OCI-LY7 (cell line): ENCODE measurements at regions not wholly inside any gene's neighbourhood (a gene's known extent, or its start where the extent isn't known, plus 50 kb on each side); places are given as distances from the start of the nearest gene placed in this dataset.

Experiments
- BruUV-seq: library from RNA; stranded (reverse); fragments of 400-500 nt; replicated peaks from 2 replicates; lab custom pipeline; 2021; lab: Mats Ljungman, UMichigan
- CTCF ChIA-PET: fragments of 300-600 bp; sonication (Branson Sonifier 250); formaldehyde crosslinking; loops from one replicate; lab custom pipeline; 2022; ENCODE audit warnings: antibody characterized with exemption; ENCODE audit not compliant: unreplicated experiment; lab: Charles Lee
- POLR2A ChIA-PET: fragments of 300-600 bp; sonication (Branson Sonifier 250); formaldehyde crosslinking; loops from one replicate; lab custom pipeline; 2022; ENCODE audit warnings: antibody characterized with exemption; lab: Charles Lee
- DNase-seq: peaks from one replicate; pipeline ENCODE4 v3.0.0-alpha.2; 2015; ENCODE audit warnings: low spot score
- H2AFZ ChIP-seq: fragments of 200-600 bp; sonication (generic), shearing (Covaris generic); 2 replicates; pipeline ENCODE4 v1.6.1; 2014; ENCODE audit warnings: mild to moderate bottlenecking, antibody characterized with exemption, low read length, moderate library complexity
- H3K27ac ChIP-seq: fragments of 200-600 bp; sonication (generic); 2 replicates; pipeline ENCODE4 v1.5.1; 2014; ENCODE audit warnings: mixed run types, low read depth, mild to moderate bottlenecking, moderate library complexity, low read length, inconsistent platforms; ENCODE audit not compliant: poor library complexity, severe bottlenecking
- H3K36me3 ChIP-seq: fragments of 200-600 bp; sonication (generic); 2 replicates; pipeline ENCODE4 v1.6.1; 2014; ENCODE audit warnings: mild to moderate bottlenecking, antibody characterized with exemption, low read length, moderate library complexity, mixed read lengths; ENCODE audit not compliant: insufficient read depth
- H3K4me1 ChIP-seq: fragments of 200-600 bp; sonication (generic); 2 replicates; pipeline ENCODE4 v1.5.1; 2014; ENCODE audit warnings: mild to moderate bottlenecking, low read length; ENCODE audit not compliant: insufficient read depth, poor library complexity, severe bottlenecking
- H3K4me2 ChIP-seq: fragments of 200-600 bp; sonication (generic); 2 replicates; pipeline ENCODE4 v1.6.1; 2014; ENCODE audit warnings: mild to moderate bottlenecking, low read length
- H3K4me3 ChIP-seq: fragments of 200-600 bp; sonication (generic); 2 replicates; pipeline ENCODE4 v1.5.1; 2014; ENCODE audit warnings: mild to moderate bottlenecking, low read depth, low read length; ENCODE audit not compliant: poor library complexity, severe bottlenecking
- H3K79me2 ChIP-seq: fragments of 200-600 bp; sonication (generic); 2 replicates; pipeline ENCODE4 v1.6.1; 2016; ENCODE audit warnings: low read depth, mild to moderate bottlenecking, low read length, moderate library complexity, mixed read lengths; ENCODE audit not compliant: insufficient read depth
- H3K9me2 ChIP-seq: fragments of 200-600 bp; sonication (generic); 2 replicates; pipeline ENCODE4 v1.6.1; 2016; ENCODE audit warnings: mild to moderate bottlenecking, low read length, mixed read lengths; ENCODE audit not compliant: insufficient read depth
- H3K9me3 ChIP-seq: fragments of 200-600 bp; sonication (generic); 2 replicates; pipeline ENCODE4 v1.6.1; 2014; ENCODE audit warnings: mild to moderate bottlenecking, mixed run types, low read length, mixed read lengths
- H4K20me1 ChIP-seq: fragments of 200-600 bp; sonication (generic); 2 replicates; pipeline ENCODE4 v1.6.1; 2014; ENCODE audit warnings: mild to moderate bottlenecking, antibody characterized with exemption, low read length, moderate library complexity, mixed read lengths; ENCODE audit not compliant: insufficient read depth
- EZH2phosphoT487 ChIP-seq: fragments of 200-600 bp; sonication (generic); IDR thresholded peaks from 2 replicates; pipeline ENCODE4 v1.6.1; 2018; ENCODE audit warnings: low read depth, borderline replicate concordance, mild to moderate bottlenecking, mixed run types, antibody characterized with exemption, low read length, moderate library complexity, mixed read lengths
- intact Hi-C: fragments of 100-400 bp; cut with micrococcal nuclease; formaldehyde crosslinking; loops from one replicate; pipeline ENCODE4 v1.10.0; 2022; ENCODE audit not compliant: unreplicated experiment
- TF ChIP-seq, protein P1 (sequence below): fragments of 200-600 bp; sonication (generic); conservative IDR thresholded peaks from 2 replicates; pipeline ENCODE4 v1.5.1; 2014; ENCODE audit warnings: mild to moderate bottlenecking, antibody characterized with exemption, low read length, moderate library complexity, mixed read lengths

DNA sequence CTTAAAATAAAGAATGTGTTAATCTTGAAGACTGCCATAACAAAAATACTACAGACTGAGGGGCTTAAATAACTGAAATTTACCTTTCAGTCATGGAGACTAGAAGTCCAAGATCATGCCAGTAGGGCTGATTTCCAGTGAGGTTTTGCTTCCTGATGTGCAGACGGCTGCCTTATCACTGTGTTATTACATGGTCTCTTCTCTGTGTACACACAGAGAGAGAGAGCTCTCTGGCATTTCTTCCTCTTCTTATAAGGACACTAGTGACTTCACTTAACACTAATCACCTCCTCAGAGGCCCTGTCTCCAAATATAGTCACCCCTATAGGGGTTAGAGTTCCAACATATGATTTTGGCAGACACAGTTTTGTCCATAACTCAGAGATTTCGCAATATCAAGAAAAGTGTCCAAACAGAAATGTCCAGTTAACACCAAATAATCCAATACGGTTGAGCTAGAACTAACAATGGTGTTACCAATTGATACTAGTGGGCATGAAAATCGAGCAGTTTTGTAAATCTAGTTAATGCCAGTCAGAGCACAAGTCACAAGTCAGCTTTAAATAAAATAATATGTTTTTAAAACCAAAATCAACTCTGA, 399.8 kb downstream of the ADCYAP1 start:
- intact Hi-C loops = no loop called here
- Histone ChIP-seq H4K20me1 (no peaks in the 10 kb centered on the region), H3K9me3 (no peaks in the 10 kb centered on the region), H2AFZ (no peak overlapping the region), H3K27ac (no peak overlapping the region), H3K79me2 (no peaks in the 10 kb centered on the region), H3K4me2 (no peak overlapping the region), H3K4me3 (no peak overlapping the region), H3K36me3 (no peaks in the 10 kb centered on the region), H3K4me1 (no peaks in the 10 kb centered on the region), H3K9me2 (no peaks in the 10 kb centered on the region)
- DNase-seq = no peak
- BruUV-seq = no TSS peak
- ChIA-PET POLR2A (interaction anchor here (0.9 to 1.1 kb wide), 2 partner anchors 9 to 14 kb away, joined by 3 to 4 read pairs; no protein-coding TSS in a partner anchor), CTCF (no interaction called here)
- TF ChIP-seq, protein P1, sequence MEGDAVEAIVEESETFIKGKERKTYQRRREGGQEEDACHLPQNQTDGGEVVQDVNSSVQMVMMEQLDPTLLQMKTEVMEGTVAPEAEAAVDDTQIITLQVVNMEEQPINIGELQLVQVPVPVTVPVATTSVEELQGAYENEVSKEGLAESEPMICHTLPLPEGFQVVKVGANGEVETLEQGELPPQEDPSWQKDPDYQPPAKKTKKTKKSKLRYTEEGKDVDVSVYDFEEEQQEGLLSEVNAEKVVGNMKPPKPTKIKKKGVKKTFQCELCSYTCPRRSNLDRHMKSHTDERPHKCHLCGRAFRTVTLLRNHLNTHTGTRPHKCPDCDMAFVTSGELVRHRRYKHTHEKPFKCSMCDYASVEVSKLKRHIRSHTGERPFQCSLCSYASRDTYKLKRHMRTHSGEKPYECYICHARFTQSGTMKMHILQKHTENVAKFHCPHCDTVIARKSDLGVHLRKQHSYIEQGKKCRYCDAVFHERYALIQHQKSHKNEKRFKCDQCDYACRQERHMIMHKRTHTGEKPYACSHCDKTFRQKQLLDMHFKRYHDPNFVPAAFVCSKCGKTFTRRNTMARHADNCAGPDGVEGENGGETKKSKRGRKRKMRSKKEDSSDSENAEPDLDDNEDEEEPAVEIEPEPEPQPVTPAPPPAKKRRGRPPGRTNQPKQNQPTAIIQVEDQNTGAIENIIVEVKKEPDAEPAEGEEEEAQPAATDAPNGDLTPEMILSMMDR = no peak
- no peak for TF ChIP-seq EZH2phosphoT487

DNA sequence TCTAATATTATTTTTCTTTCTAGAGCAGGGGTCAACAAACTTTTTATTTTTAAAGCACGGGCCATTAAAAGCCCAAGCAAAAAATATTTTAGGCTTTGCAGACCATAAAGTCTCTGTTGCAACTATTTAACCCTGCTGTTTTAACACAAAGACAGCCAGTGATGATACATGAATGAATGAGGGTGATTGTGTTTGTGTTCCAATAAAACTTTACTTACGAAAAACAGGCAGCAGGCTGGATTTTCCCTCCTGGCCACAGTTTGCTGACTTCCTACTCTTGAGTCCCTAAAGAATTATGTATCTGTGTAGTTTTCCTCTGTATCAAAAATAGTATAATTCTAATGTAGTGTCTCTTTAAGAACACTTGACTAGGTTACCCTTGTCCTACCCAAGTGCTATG, 402.0 kb downstream of the ADCYAP1 start:
- no TSS peak for BruUV-seq
- Histone ChIP-seq H3K36me3 (no peaks in the 10 kb centered on the region), H2AFZ (no peak overlapping the region), H3K4me3 (no peak overlapping the region), H3K9me3 (no peaks in the 10 kb centered on the region), H4K20me1 (no peaks in the 10 kb centered on the region), H3K79me2 (no peaks in the 10 kb centered on the region), H3K4me1 (no peaks in the 10 kb centered on the region), H3K4me2 (no peak overlapping the region), H3K27ac (no peak overlapping the region), H3K9me2 (no peaks in the 10 kb centered on the region)
- ChIA-PET CTCF (no interaction called here), POLR2A (no interaction called here)
- TF ChIP-seq, protein P1 = no peak
- no peak for TF ChIP-seq EZH2phosphoT487
- DNase-seq = no peak
- intact Hi-C loops = no loop called here

DNA sequence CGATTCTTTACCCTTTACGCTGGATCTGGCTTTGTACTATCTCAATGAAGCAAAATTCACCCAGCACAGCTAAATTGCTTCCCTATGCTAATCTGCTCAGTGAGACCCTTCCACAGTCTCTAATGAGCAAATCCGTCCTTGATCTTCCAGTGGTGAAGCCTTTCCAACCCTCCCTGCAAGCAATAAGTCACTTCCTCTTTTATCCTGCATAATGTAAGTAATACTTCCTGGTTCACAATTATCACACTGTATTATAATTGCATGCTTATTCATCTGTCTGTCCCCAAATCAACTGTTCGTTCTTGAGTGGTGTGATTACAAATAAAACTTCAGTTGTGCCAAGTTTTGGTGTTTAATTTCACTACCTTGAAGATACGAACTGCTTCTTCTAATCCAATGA, 404.0 kb downstream of the ADCYAP1 start:
- H3K36me3 ChIP-seq = no peaks in the 10 kb centered on the region
- H3K9me3 ChIP-seq = no peaks in the 10 kb centered on the region
- TF ChIP-seq, protein P1 = no peak
- no peaks in the 10 kb centered on the region for H3K9me2 ChIP-seq
- ChIA-PET POLR2A (no interaction called here), CTCF (no interaction called here)
- H3K4me3 ChIP-seq = no peak overlapping the region
- H3K4me2 ChIP-seq = no peak overlapping the region
- no peaks in the 10 kb centered on the region for H3K79me2 ChIP-seq
- BruUV-seq = no TSS peak
- intact Hi-C loops = no loop called here
- no peak for DNase-seq
- H3K27ac ChIP-seq = no peak overlapping the region
- no peaks in the 10 kb centered on the region for H3K4me1 ChIP-seq
- H4K20me1 ChIP-seq = no peaks in the 10 kb centered on the region
- H2AFZ ChIP-seq = no peak overlapping the region
